Hematopoietic multipotent progenitor cell treated with erythropoietin and hydrocortisone succinate and interleukin-3 and kit ligand, for 6 days (in vitro differentiated cells): ENCODE measurements at regions not wholly inside any gene's neighbourhood (a gene's known extent, or its start where the extent isn't known, plus 50 kb on each side); places are given as distances from the start of the nearest gene placed in this dataset.
"Not testable (repeated sequence)": the region's sequence is repeated elsewhere in the genome, so short reads cannot be mapped to it uniquely, and the experiment has no call there.

Experiments
- DNase-seq: peaks from one replicate; pipeline ENCODE4 v3.0.0-alpha.2; 2015

- DNase-seq, result no peak
These were observed 112.8 kb downstream of the DLEU7 start for GRCh38 chr13:50730496-50731351.

GRCh38 chr13:50731400-50731799, 112.1 kb downstream of the DLEU7 start:
- DNase-seq, result no peak

- no peak for DNase-seq
These were observed 110.8 kb downstream of the DLEU7 start for GRCh38 chr13:50732712-50733111.

GRCh38 chr13:50733392-50733791, 110.1 kb downstream of the DLEU7 start:
- DNase-seq, result no peak

GRCh38 chr13:50735071-50735470, 108.4 kb downstream of the DLEU7 start:
- no peak for DNase-seq

- no peak for DNase-seq
These were observed 103.3 kb downstream of the DLEU7 start for GRCh38 chr13:50740052-50740741.

- no peak for DNase-seq
These were observed 101.1 kb downstream of the DLEU7 start for GRCh38 chr13:50742353-50742752.

- DNase-seq, result no peak
These were observed 100.5 kb downstream of the DLEU7 start for GRCh38 chr13:50742968-50743367.

- DNase-seq, result no peak
These were observed 99.3 kb downstream of the DLEU7 start for GRCh38 chr13:50744116-50744660.

GRCh38 chr13:50745542-50746115, 97.9 kb downstream of the DLEU7 start:
- no peak for DNase-seq

- no peak for DNase-seq
These were observed 95.6 kb downstream of the DLEU7 start for GRCh38 chr13:50747737-50748350.

GRCh38 chr13:50753221-50753620, 90.3 kb downstream of the DLEU7 start:
- not testable (repeated sequence) for DNase-seq

GRCh38 chr13:50755862-50756685, 87.4 kb downstream of the DLEU7 start:
- not testable (repeated sequence) for DNase-seq

GRCh38 chr13:50757008-50757407, 86.5 kb downstream of the DLEU7 start:
- DNase-seq, result no peak

- no peak for DNase-seq
These were observed 84.7 kb downstream of the DLEU7 start for GRCh38 chr13:50758796-50759195.

GRCh38 chr13:50760751-50761150, 82.7 kb downstream of the DLEU7 start:
- no peak for DNase-seq

- no peak for DNase-seq
These were observed 82.1 kb downstream of the DLEU7 start for GRCh38 chr13:50761406-50761805.

- DNase-seq, result no peak
These were observed 80.4 kb downstream of the DLEU7 start for GRCh38 chr13:50762969-50763567.

- no peak for DNase-seq
These were observed 77.5 kb downstream of the DLEU7 start for GRCh38 chr13:50766013-50766412.

- DNase-seq, result no peak
These were observed 76.8 kb downstream of the DLEU7 start for GRCh38 chr13:50766695-50767094.

GRCh38 chr13:50772881-50773280, 70.6 kb downstream of the DLEU7 start:
- not testable (repeated sequence) for DNase-seq
